PFSK-1 (cell line): ENCODE measurements at regions not wholly inside any gene's neighbourhood (a gene's known extent, or its start where the extent isn't known, plus 50 kb on each side); places are given as distances from the start of the nearest gene placed in this dataset.

Experiments
- POLR2AphosphoS5 ChIP-seq: IDR thresholded peaks from 2 replicates; pipeline ENCODE4 v1.6.1; 2012; ENCODE audit warnings: low read depth, mild to moderate bottlenecking, control low read depth, low read length, moderate library complexity
- TF ChIP-seq, protein P1 (sequence below), 2 experiments: IDR thresholded peaks; 2 replicates each; pipeline versions ENCODE4 v1.6.1 to v1.8.0; 2011 to 2012; ENCODE audit warnings: low read depth in 2 of 2, low read length in 2 of 2, control low read depth in 1 of 2, inconsistent platforms in 1 of 2, mild to moderate bottlenecking in 1 of 2, moderate library complexity in 1 of 2; ENCODE audit not compliant: insufficient read depth in 1 of 2

GRCh38 chr2:100704711-100705110, 115.2 kb upstream of the NPAS2 start:
- TF ChIP-seq, protein P1, sequence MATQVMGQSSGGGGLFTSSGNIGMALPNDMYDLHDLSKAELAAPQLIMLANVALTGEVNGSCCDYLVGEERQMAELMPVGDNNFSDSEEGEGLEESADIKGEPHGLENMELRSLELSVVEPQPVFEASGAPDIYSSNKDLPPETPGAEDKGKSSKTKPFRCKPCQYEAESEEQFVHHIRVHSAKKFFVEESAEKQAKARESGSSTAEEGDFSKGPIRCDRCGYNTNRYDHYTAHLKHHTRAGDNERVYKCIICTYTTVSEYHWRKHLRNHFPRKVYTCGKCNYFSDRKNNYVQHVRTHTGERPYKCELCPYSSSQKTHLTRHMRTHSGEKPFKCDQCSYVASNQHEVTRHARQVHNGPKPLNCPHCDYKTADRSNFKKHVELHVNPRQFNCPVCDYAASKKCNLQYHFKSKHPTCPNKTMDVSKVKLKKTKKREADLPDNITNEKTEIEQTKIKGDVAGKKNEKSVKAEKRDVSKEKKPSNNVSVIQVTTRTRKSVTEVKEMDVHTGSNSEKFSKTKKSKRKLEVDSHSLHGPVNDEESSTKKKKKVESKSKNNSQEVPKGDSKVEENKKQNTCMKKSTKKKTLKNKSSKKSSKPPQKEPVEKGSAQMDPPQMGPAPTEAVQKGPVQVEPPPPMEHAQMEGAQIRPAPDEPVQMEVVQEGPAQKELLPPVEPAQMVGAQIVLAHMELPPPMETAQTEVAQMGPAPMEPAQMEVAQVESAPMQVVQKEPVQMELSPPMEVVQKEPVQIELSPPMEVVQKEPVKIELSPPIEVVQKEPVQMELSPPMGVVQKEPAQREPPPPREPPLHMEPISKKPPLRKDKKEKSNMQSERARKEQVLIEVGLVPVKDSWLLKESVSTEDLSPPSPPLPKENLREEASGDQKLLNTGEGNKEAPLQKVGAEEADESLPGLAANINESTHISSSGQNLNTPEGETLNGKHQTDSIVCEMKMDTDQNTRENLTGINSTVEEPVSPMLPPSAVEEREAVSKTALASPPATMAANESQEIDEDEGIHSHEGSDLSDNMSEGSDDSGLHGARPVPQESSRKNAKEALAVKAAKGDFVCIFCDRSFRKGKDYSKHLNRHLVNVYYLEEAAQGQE (IDR thresholded peaks at IDR 0.05; ENCODE audit: insufficient read depth in 1 of 2, low read depth in 2 of 2, low read length in 2 of 2), result no peak
- no peak for TF ChIP-seq POLR2AphosphoS5
